ENCODE measurements at regions not wholly inside any gene's neighbourhood (a gene's known extent, or its start where the extent isn't known, plus 50 kb on each side); places are given as distances from the start of the nearest gene placed in this dataset.

DNA sequence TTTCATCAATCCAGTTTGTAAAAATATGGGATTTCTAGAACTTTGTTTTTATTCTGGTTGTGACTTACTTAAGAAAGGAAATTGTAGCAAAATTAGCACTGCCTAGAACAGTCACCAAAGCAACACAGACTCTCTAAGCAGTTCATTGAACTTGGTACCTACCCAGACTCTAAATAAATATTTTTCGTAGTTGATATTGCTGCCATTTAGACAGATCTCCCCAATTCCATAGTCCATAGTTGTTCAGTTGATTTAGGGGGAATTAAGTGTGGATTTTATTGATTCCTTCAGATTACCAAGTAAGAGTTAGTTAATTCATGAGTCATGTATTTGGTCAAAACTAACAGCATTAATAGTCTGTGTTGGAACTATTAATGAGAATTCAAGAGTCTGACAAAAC, 822.5 kb downstream of the DHX35 start:
- TF ChIP-seq, protein P1, sequence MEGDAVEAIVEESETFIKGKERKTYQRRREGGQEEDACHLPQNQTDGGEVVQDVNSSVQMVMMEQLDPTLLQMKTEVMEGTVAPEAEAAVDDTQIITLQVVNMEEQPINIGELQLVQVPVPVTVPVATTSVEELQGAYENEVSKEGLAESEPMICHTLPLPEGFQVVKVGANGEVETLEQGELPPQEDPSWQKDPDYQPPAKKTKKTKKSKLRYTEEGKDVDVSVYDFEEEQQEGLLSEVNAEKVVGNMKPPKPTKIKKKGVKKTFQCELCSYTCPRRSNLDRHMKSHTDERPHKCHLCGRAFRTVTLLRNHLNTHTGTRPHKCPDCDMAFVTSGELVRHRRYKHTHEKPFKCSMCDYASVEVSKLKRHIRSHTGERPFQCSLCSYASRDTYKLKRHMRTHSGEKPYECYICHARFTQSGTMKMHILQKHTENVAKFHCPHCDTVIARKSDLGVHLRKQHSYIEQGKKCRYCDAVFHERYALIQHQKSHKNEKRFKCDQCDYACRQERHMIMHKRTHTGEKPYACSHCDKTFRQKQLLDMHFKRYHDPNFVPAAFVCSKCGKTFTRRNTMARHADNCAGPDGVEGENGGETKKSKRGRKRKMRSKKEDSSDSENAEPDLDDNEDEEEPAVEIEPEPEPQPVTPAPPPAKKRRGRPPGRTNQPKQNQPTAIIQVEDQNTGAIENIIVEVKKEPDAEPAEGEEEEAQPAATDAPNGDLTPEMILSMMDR (tag by site-specific recombination; IDR thresholded peaks at IDR 0.05): no peak
- TF ChIP-seq GLI4 (tag by site-specific recombination; IDR thresholded peaks at IDR 0.05) (no peak), ZNF626 (tag by site-specific recombination; IDR thresholded peaks at IDR 0.05) (no peak), ZNF140 (tag by site-specific recombination; IDR thresholded peaks at IDR 0.05) (no peak), ZNF555 (tag by site-specific recombination; conservative IDR thresholded peaks at IDR 0.05) (no peak), KLF10 (tag by site-specific recombination; IDR thresholded peaks at IDR 0.05) (no peak), ZNF133 (tag by site-specific recombination; IDR thresholded peaks at IDR 0.05) (no peak)
- TF ChIP-seq, protein P2, sequence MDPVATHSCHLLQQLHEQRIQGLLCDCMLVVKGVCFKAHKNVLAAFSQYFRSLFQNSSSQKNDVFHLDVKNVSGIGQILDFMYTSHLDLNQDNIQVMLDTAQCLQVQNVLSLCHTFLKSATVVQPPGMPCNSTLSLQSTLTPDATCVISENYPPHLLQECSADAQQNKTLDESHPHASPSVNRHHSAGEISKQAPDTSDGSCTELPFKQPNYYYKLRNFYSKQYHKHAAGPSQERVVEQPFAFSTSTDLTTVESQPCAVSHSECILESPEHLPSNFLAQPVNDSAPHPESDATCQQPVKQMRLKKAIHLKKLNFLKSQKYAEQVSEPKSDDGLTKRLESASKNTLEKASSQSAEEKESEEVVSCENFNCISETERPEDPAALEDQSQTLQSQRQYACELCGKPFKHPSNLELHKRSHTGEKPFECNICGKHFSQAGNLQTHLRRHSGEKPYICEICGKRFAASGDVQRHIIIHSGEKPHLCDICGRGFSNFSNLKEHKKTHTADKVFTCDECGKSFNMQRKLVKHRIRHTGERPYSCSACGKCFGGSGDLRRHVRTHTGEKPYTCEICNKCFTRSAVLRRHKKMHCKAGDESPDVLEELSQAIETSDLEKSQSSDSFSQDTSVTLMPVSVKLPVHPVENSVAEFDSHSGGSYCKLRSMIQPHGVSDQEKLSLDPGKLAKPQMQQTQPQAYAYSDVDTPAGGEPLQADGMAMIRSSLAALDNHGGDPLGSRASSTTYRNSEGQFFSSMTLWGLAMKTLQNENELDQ (tag by site-specific recombination; IDR thresholded peaks at IDR 0.05; ENCODE audit: low read depth): no peak
- TF ChIP-seq, protein P3, sequence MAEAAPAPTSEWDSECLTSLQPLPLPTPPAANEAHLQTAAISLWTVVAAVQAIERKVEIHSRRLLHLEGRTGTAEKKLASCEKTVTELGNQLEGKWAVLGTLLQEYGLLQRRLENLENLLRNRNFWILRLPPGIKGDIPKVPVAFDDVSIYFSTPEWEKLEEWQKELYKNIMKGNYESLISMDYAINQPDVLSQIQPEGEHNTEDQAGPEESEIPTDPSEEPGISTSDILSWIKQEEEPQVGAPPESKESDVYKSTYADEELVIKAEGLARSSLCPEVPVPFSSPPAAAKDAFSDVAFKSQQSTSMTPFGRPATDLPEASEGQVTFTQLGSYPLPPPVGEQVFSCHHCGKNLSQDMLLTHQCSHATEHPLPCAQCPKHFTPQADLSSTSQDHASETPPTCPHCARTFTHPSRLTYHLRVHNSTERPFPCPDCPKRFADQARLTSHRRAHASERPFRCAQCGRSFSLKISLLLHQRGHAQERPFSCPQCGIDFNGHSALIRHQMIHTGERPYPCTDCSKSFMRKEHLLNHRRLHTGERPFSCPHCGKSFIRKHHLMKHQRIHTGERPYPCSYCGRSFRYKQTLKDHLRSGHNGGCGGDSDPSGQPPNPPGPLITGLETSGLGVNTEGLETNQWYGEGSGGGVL (tag by site-specific recombination; IDR thresholded peaks at IDR 0.05): no peak
- TF ChIP-seq, protein P4, sequence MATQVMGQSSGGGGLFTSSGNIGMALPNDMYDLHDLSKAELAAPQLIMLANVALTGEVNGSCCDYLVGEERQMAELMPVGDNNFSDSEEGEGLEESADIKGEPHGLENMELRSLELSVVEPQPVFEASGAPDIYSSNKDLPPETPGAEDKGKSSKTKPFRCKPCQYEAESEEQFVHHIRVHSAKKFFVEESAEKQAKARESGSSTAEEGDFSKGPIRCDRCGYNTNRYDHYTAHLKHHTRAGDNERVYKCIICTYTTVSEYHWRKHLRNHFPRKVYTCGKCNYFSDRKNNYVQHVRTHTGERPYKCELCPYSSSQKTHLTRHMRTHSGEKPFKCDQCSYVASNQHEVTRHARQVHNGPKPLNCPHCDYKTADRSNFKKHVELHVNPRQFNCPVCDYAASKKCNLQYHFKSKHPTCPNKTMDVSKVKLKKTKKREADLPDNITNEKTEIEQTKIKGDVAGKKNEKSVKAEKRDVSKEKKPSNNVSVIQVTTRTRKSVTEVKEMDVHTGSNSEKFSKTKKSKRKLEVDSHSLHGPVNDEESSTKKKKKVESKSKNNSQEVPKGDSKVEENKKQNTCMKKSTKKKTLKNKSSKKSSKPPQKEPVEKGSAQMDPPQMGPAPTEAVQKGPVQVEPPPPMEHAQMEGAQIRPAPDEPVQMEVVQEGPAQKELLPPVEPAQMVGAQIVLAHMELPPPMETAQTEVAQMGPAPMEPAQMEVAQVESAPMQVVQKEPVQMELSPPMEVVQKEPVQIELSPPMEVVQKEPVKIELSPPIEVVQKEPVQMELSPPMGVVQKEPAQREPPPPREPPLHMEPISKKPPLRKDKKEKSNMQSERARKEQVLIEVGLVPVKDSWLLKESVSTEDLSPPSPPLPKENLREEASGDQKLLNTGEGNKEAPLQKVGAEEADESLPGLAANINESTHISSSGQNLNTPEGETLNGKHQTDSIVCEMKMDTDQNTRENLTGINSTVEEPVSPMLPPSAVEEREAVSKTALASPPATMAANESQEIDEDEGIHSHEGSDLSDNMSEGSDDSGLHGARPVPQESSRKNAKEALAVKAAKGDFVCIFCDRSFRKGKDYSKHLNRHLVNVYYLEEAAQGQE (tag by site-specific recombination; IDR thresholded peaks at IDR 0.05): no peak
- TF ChIP-seq, protein P5, sequence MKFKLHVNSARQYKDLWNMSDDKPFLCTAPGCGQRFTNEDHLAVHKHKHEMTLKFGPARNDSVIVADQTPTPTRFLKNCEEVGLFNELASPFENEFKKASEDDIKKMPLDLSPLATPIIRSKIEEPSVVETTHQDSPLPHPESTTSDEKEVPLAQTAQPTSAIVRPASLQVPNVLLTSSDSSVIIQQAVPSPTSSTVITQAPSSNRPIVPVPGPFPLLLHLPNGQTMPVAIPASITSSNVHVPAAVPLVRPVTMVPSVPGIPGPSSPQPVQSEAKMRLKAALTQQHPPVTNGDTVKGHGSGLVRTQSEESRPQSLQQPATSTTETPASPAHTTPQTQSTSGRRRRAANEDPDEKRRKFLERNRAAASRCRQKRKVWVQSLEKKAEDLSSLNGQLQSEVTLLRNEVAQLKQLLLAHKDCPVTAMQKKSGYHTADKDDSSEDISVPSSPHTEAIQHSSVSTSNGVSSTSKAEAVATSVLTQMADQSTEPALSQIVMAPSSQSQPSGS (tag by site-specific recombination; IDR thresholded peaks at IDR 0.05; ENCODE audit: low read depth): no peak

Data from HEK293 (cell line).